ENCODE measurements at regions not wholly inside any gene's neighbourhood (a gene's known extent, or its start where the extent isn't known, plus 50 kb on each side); places are given as distances from the start of the nearest gene placed in this dataset.

DNA sequence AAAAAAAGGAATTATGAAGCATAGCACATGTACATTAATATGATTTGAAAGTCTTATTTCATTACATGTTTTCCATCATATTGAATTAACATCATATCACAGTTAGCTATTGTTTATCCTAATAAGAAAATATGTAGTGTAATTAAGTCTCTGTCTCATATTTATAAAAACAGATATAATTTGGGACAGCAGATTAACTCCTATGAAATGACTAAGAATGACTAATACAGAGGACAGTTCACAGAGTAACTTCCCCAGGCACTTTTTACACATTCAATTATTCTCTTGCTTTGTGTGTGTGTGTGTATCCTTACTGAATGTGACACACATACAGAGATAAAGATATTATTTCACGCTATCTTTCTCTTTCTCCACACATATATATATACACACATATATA lies 2400.9 kb upstream of the C9orf72 start:
- TF ChIP-seq, protein P1, sequence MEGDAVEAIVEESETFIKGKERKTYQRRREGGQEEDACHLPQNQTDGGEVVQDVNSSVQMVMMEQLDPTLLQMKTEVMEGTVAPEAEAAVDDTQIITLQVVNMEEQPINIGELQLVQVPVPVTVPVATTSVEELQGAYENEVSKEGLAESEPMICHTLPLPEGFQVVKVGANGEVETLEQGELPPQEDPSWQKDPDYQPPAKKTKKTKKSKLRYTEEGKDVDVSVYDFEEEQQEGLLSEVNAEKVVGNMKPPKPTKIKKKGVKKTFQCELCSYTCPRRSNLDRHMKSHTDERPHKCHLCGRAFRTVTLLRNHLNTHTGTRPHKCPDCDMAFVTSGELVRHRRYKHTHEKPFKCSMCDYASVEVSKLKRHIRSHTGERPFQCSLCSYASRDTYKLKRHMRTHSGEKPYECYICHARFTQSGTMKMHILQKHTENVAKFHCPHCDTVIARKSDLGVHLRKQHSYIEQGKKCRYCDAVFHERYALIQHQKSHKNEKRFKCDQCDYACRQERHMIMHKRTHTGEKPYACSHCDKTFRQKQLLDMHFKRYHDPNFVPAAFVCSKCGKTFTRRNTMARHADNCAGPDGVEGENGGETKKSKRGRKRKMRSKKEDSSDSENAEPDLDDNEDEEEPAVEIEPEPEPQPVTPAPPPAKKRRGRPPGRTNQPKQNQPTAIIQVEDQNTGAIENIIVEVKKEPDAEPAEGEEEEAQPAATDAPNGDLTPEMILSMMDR (IDR thresholded peaks at IDR 0.05; ENCODE audit: control extremely low read depth in 1 of 3, insufficient read depth in 1 of 3, low read depth in 1 of 3, low read length in 3 of 3), result no peak
- TF ChIP-seq EP300 (IDR thresholded peaks at IDR 0.05; ENCODE audit: borderline replicate concordance in 1 of 2, low read depth in 2 of 2, low read length in 2 of 2) (no peak), SAP30 (IDR thresholded peaks at IDR 0.05; ENCODE audit: insufficient read depth, insufficient replicate concordance, low read length) (no peak), EZH2 (IDR thresholded peaks at IDR 0.05; ENCODE audit: low read depth, low read length, severe bottlenecking) (no peak), POLR2A (IDR thresholded peaks at IDR 0.05; ENCODE audit: control extremely low read depth in 1 of 2, low read depth in 2 of 2, low read length in 2 of 2) (no peak), YY1 (IDR thresholded peaks at IDR 0.05; ENCODE audit: low read depth, low read length) (no peak), RAD21 (IDR thresholded peaks at IDR 0.05 in 1 of 2, conservative IDR thresholded peaks at IDR 0.05 in 1 of 2; ENCODE audit: low read depth in 2 of 2, low read length in 2 of 2) (no peak), KDM5A (IDR thresholded peaks at IDR 0.05; ENCODE audit: low read length) (no peak), TAF1 (IDR thresholded peaks at IDR 0.05; ENCODE audit: low read depth, low read length) (no peak), RXRA (IDR thresholded peaks at IDR 0.05; ENCODE audit: insufficient read depth, low read depth, low read length) (no peak), CREB1 (IDR thresholded peaks at IDR 0.05) (no peak), GABPA (IDR thresholded peaks at IDR 0.05; ENCODE audit: borderline replicate concordance, insufficient read depth, low read length) (no peak), POLR2AphosphoS5 (IDR thresholded peaks at IDR 0.05; ENCODE audit: low read depth, low read length) (no peak)
- TF ChIP-seq, protein P2, sequence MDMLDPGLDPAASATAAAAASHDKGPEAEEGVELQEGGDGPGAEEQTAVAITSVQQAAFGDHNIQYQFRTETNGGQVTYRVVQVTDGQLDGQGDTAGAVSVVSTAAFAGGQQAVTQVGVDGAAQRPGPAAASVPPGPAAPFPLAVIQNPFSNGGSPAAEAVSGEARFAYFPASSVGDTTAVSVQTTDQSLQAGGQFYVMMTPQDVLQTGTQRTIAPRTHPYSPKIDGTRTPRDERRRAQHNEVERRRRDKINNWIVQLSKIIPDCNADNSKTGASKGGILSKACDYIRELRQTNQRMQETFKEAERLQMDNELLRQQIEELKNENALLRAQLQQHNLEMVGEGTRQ (IDR thresholded peaks at IDR 0.05; ENCODE audit: low read length), result no peak
